Memory B cell (primary cell): ENCODE measurements at regions not wholly inside any gene's neighbourhood (a gene's known extent, or its start where the extent isn't known, plus 50 kb on each side); places are given as distances from the start of the nearest gene placed in this dataset.
A peak's percentile ranks its signal among the peaks of the same experiment; 100 is the strongest.

Experiments used
- ATAC-seq: fragments of 150-1000 bp; cut with Tn5 transposase; 2 replicates; pipeline ENCODE4 v1.10.0; 2021; ENCODE audit warnings: low read depth, mild to moderate bottlenecking, moderate library complexity
- DNase-seq, 2 donors: peaks; one replicate each; pipeline ENCODE4 v3.0.0; 2022; ENCODE audit warnings: low spot score in 2 of 2
- H3K27ac Mint-ChIP-seq: one replicate; pipeline ENCODE4 v1.8.0; 2022; ENCODE audit warnings: mild to moderate bottlenecking, moderate library complexity, mixed read lengths
- H3K27me3 Mint-ChIP-seq: one replicate; pipeline ENCODE4 v1.8.0; 2022; ENCODE audit warnings: mixed read lengths
- H3K36me3 Mint-ChIP-seq: one replicate; pipeline ENCODE4 v1.8.0; 2022; ENCODE audit warnings: mild to moderate bottlenecking, mixed read lengths
- H3K4me1 Mint-ChIP-seq: one replicate; pipeline ENCODE4 v1.8.0; 2022; ENCODE audit warnings: mixed read lengths
- H3K4me3 Mint-ChIP-seq: one replicate; pipeline ENCODE4 v1.8.0; 2022; ENCODE audit warnings: mild to moderate bottlenecking, moderate library complexity, mixed read lengths
- H3K9me3 Mint-ChIP-seq: one replicate; pipeline ENCODE4 v1.8.0; 2022; ENCODE audit warnings: mixed read lengths

GRCh38 chr2:121080013-121080772 lies 204.8 kb downstream of the TFCP2L1 start:
- no peak overlapping the region for H3K27ac Mint-ChIP-seq
- no peak for ATAC-seq
- peaks cover 5% of the 10 kb centered on the region for H3K4me1 Mint-ChIP-seq
- DNase-seq, result peak; percentile 34 to 38
- no peak overlapping the region for H3K4me3 Mint-ChIP-seq
- H3K9me3 Mint-ChIP-seq, result no peaks in the 10 kb centered on the region
- H3K36me3 Mint-ChIP-seq, result no peaks in the 10 kb centered on the region
- peaks cover 25% of the 10 kb centered on the region for H3K27me3 Mint-ChIP-seq

- H3K27me3 Mint-ChIP-seq, result peaks cover 17% of the 10 kb centered on the region
- ATAC-seq, result no peak
- no peaks in the 10 kb centered on the region for H3K36me3 Mint-ChIP-seq
- H3K27ac Mint-ChIP-seq, result no peak overlapping the region
- H3K9me3 Mint-ChIP-seq, result no peaks in the 10 kb centered on the region
- no peak for DNase-seq
- no peak overlapping the region for H3K4me3 Mint-ChIP-seq
- H3K4me1 Mint-ChIP-seq, result no peaks in the 10 kb centered on the region
Observed at GRCh38 chr2:121081701-121082100, 203.3 kb downstream of the TFCP2L1 start.

- no peak overlapping the region for H3K27ac Mint-ChIP-seq
- ATAC-seq, result no peak
- no peaks in the 10 kb centered on the region for H3K9me3 Mint-ChIP-seq
- H3K4me3 Mint-ChIP-seq, result no peak overlapping the region
- H3K4me1 Mint-ChIP-seq, result no peaks in the 10 kb centered on the region
- H3K36me3 Mint-ChIP-seq, result no peaks in the 10 kb centered on the region
- no peak for DNase-seq
- peaks cover 17% of the 10 kb centered on the region for H3K27me3 Mint-ChIP-seq
Observed at GRCh38 chr2:121082191-121082590, 202.8 kb downstream of the TFCP2L1 start.

DNA sequence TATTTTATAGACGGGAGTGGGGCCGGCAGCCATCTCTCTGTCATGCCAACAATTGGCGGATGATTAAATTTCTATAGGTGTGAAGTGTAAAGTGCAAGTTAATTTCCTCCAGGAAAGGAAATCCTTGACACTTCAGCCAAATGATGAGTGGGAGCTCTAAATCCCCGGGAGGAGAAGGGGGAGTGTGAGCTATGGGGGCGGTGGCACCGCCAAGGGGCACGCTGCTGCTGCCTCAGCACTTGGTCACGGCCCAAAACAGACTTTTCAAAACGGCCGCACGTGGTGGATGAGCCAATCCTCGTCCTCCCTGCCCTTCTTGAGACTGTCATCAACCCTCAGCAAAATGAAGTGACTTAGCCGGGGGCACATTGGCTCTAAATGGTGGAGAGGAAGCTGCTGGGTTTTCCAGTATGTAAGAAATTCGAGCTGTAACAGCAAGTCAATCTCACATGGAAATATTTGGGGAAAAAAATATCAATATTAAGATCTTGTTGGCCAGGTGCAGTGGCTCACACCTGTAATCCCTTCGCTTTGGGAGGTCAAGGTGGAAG lies 200.8 kb downstream of the TFCP2L1 start:
- Mint-ChIP-seq H3K4me3 (no peak overlapping the region), H3K27me3 (peaks cover 13% of the 10 kb centered on the region), H3K4me1 (no peaks in the 10 kb centered on the region), H3K9me3 (no peaks in the 10 kb centered on the region), H3K36me3 (no peaks in the 10 kb centered on the region), H3K27ac (no peak overlapping the region)
- no peak for DNase-seq
- ATAC-seq, result no peak

- Mint-ChIP-seq H3K4me1 (no peaks in the 10 kb centered on the region), H3K4me3 (no peak overlapping the region), H3K27ac (no peak overlapping the region), H3K36me3 (no peaks in the 10 kb centered on the region), H3K9me3 (no peaks in the 10 kb centered on the region), H3K27me3 (peaks cover 12% of the 10 kb centered on the region)
- DNase-seq (no peak), ATAC-seq (no peak)
Observed at GRCh38 chr2:121085801-121086200, 199.2 kb downstream of the TFCP2L1 start.

DNA sequence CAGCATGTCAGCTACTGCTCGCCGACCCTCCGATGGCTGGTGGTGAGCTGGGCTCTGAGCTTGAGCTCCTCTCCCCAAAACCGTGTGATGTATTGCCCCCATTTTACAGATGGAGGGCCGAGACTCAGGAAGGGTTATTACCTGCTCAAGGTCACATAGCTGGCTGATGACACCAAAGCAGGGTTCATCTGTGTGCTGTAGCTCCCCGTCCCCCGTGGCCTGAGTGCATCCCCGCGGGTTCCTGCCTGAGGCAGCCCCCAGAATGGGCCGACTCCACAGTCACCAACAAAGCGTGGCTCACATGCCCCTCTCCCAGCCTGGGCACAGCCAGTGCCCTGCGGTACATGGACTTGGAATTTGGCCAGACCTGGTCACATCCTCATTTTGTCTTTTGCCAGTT lies 198.6 kb downstream of the TFCP2L1 start:
- no peaks in the 10 kb centered on the region for H3K4me1 Mint-ChIP-seq
- peaks cover 2% of the 10 kb centered on the region for H3K9me3 Mint-ChIP-seq
- peaks cover 8% of the 10 kb centered on the region for H3K27me3 Mint-ChIP-seq
- H3K27ac Mint-ChIP-seq, result no peak overlapping the region
- H3K4me3 Mint-ChIP-seq, result no peak overlapping the region
- no peak for ATAC-seq
- no peaks in the 10 kb centered on the region for H3K36me3 Mint-ChIP-seq
- no peak for DNase-seq

GRCh38 chr2:121087117-121087516 lies 197.9 kb downstream of the TFCP2L1 start:
- DNase-seq, result no peak

DNA sequence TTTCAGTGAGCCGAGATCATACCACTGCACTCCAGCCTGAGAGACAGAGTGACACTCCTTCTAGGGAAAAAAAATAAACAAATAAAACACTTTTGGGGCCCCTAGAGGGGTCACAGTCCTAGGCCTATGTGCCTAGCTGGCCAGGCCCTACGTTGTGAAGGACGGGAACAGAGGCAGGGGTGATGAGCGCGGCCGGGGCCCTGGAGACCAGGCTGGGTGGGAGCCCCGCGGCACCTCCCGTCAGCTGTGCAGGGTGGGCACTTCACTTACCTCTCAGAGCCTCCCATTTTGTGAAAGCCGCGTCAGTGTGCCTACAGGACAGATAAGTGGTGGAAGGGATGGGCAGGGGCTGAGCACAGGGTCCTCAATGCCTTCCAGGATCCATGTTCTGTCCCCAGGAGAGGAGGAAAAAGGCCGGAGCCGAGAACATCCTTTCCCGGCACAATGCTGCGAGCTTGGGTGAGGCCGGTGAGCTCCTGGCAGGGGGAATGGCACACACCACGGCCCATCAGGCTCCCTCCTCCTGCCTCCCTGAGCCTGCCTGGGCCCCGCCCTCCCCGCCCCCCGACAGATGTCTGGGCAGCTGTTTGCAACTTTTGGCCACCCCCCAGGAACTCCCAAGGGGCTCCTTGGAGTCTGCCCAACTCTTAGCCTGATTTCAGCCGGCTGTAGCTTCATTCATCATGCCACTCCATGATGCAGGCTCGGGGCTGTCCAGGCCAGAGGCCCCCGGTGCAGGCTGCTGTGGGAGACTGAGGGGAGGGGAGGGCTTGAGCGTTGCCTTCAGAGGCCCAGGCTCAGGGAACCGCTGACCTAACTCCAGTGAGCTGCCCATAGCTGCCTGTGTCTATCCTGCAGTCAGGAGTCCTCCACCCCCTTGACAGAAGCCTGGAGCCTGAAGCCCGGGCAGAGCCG lies 196.5 kb downstream of the TFCP2L1 start:
- Mint-ChIP-seq H3K4me1 (no peaks in the 10 kb centered on the region), H3K36me3 (no peaks in the 10 kb centered on the region), H3K27me3 (peaks cover 2% of the 10 kb centered on the region), H3K27ac (no peak overlapping the region), H3K4me3 (no peak overlapping the region), H3K9me3 (peaks cover 2% of the 10 kb centered on the region)
- ATAC-seq (no peak), DNase-seq (no peak)

More at GRCh38 chr2:121087117-121087516, 197.9 kb downstream of the TFCP2L1 start:
- Mint-ChIP-seq H3K36me3 (no peaks in the 10 kb centered on the region), H3K4me1 (no peaks in the 10 kb centered on the region), H3K27ac (no peak overlapping the region), H3K4me3 (no peak overlapping the region), H3K27me3 (peaks cover 7% of the 10 kb centered on the region), H3K9me3 (peaks cover 2% of the 10 kb centered on the region)
- ATAC-seq, result no peak

- Mint-ChIP-seq H3K27ac (no peak overlapping the region), H3K4me1 (no peaks in the 10 kb centered on the region), H3K4me3 (no peak overlapping the region), H3K36me3 (no peaks in the 10 kb centered on the region), H3K27me3 (peaks cover 2% of the 10 kb centered on the region), H3K9me3 (peaks cover 2% of the 10 kb centered on the region)
- DNase-seq (no peak), ATAC-seq (no peak)
Observed at GRCh38 chr2:121089166-121089510, 195.9 kb downstream of the TFCP2L1 start.

GRCh38 chr2:121090088-121090715 lies 194.8 kb downstream of the TFCP2L1 start:
- Mint-ChIP-seq H3K36me3 (no peaks in the 10 kb centered on the region), H3K4me1 (no peaks in the 10 kb centered on the region), H3K27me3 (peaks cover 4% of the 10 kb centered on the region), H3K4me3 (no peak overlapping the region), H3K27ac (no peak overlapping the region), H3K9me3 (peaks cover 2% of the 10 kb centered on the region)
- DNase-seq (no peak), ATAC-seq (no peak)

- Mint-ChIP-seq H3K9me3 (peaks cover 2% of the 10 kb centered on the region), H3K27ac (no peak overlapping the region), H3K36me3 (no peaks in the 10 kb centered on the region), H3K4me1 (no peaks in the 10 kb centered on the region), H3K4me3 (no peak overlapping the region), H3K27me3 (peaks cover 4% of the 10 kb centered on the region)
- no peak for ATAC-seq
- no peak for DNase-seq
Observed at GRCh38 chr2:121092095-121092494, 192.9 kb downstream of the TFCP2L1 start.

DNA sequence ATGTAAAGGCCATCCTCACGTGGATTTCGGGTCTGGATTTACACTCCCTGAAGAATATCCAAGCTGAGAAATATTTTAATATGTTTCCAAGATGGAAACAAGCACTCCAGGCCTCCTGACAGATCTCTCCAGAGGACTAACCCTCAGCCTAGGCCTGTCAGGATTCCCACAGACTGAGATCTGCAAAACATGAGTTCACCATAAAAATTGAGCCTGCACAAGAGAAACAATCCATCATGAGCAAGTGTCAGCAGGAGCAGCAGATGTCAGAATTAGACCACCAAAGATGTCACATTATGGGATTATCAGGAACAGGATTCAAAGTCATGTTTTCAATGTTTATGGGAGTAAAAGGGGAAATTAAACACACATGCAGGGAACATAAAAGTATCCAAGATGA lies 191.3 kb downstream of the TFCP2L1 start:
- H3K27me3 Mint-ChIP-seq, result peaks cover 4% of the 10 kb centered on the region
- H3K4me1 Mint-ChIP-seq, result no peaks in the 10 kb centered on the region
- no peaks in the 10 kb centered on the region for H3K36me3 Mint-ChIP-seq
- DNase-seq (no peak), ATAC-seq (no peak)
- peaks cover 2% of the 10 kb centered on the region for H3K9me3 Mint-ChIP-seq
- no peak overlapping the region for H3K27ac Mint-ChIP-seq
- no peak overlapping the region for H3K4me3 Mint-ChIP-seq

- no peak overlapping the region for H3K27ac Mint-ChIP-seq
- DNase-seq (no peak), ATAC-seq (no peak)
- no peaks in the 10 kb centered on the region for H3K4me1 Mint-ChIP-seq
- peaks cover 4% of the 10 kb centered on the region for H3K27me3 Mint-ChIP-seq
- H3K36me3 Mint-ChIP-seq, result no peaks in the 10 kb centered on the region
- peaks cover 2% of the 10 kb centered on the region for H3K9me3 Mint-ChIP-seq
- no peak overlapping the region for H3K4me3 Mint-ChIP-seq
Observed at GRCh38 chr2:121094101-121094500, 190.9 kb downstream of the TFCP2L1 start.

DNA sequence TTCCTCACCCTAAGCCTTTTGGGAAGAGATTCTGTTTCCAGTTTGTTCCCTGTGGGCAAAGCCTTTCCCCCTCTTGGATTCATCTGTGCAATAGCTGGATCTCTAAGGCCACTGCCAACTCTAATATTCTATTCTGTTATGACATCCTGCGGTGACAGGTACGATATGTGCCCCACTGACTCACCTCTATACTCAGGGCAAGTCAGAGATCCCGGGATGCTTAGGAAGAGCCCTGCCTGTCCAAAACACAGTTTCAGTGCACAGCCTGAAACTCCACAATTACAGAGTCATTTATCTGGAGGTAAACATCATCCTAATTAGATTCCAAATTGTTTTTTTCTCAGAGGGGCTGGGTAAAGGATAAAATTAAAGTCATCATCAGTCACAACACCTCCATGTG lies 190.2 kb downstream of the TFCP2L1 start:
- H3K36me3 Mint-ChIP-seq, result no peaks in the 10 kb centered on the region
- no peak overlapping the region for H3K27ac Mint-ChIP-seq
- peaks cover 7% of the 10 kb centered on the region for H3K27me3 Mint-ChIP-seq
- H3K4me3 Mint-ChIP-seq, result no peak overlapping the region
- H3K9me3 Mint-ChIP-seq, result peaks cover 2% of the 10 kb centered on the region
- no peaks in the 10 kb centered on the region for H3K4me1 Mint-ChIP-seq
- ATAC-seq, result no peak
- DNase-seq, result no peak
